Peyer's patch (tissue), 4 donors: ENCODE measurements at regions not wholly inside any gene's neighbourhood (a gene's known extent, or its start where the extent isn't known, plus 50 kb on each side); places are given as distances from the start of the nearest gene placed in this dataset.

Experiments
- CTCF ChIP-seq, 6 experiments: fragments of 450-650 bp in 4 of 6; fragments of 200-600 bp in 2 of 6; sonication (generic) in 1 of 6; IDR thresholded peaks; one replicate each; pipeline ENCODE4 v1.5.1; 2017 to 2019; ENCODE audit warnings: antibody characterized with exemption in 6 of 6, mild to moderate bottlenecking in 3 of 6, moderate library complexity in 1 of 6
- POLR2A ChIP-seq, 2 donors: fragments of 450-650 bp; IDR thresholded peaks; one replicate each; pipeline ENCODE4 v1.5.1; 2017; ENCODE audit warnings: antibody characterized with exemption in 2 of 2, mild to moderate bottlenecking in 2 of 2, moderate library complexity in 2 of 2

- TF ChIP-seq CTCF (IDR thresholded peaks at IDR 0.05) = no peak
- TF ChIP-seq POLR2A (IDR thresholded peaks at IDR 0.05) = no peak
Measured at GRCh38 chr9:80883826-80884579, 805.3 kb downstream of the TLE1 start.
